Smooth muscle cell (in vitro differentiated cells): ENCODE measurements at regions not wholly inside any gene's neighbourhood (a gene's known extent, or its start where the extent isn't known, plus 50 kb on each side); places are given as distances from the start of the nearest gene placed in this dataset.

Experiments used
- DNase-seq: peaks from one replicate; lab custom pipeline; 2025; ENCODE audit not compliant: unreplicated experiment; lab: John Stamatoyannopoulos, UW
- H2AFZ ChIP-seq: fragments of 200-600 bp; sonication (generic); 2 replicates; pipeline ENCODE4 v1.6.0; 2016; ENCODE audit warnings: antibody characterized with exemption, low read depth, mild to moderate bottlenecking
- H3F3A ChIP-seq: fragments of 200-600 bp; sonication (generic); 2 replicates; pipeline ENCODE4 v1.6.0; 2017; ENCODE audit warnings: antibody characterized with exemption, low read depth
- H3K27ac ChIP-seq: fragments of 200-600 bp; sonication (generic); 2 replicates; pipeline ENCODE4 v1.5.1; 2016; ENCODE audit warnings: low read depth, mild to moderate bottlenecking
- H3K27me3 ChIP-seq: fragments of 200-600 bp; sonication (generic); 2 replicates; pipeline ENCODE4 v1.6.1; 2016; ENCODE audit warnings: low read depth, mild to moderate bottlenecking
- H3K36me3 ChIP-seq: fragments of 200-600 bp; sonication (generic); 2 replicates; pipeline ENCODE4 v1.5.1; 2016; ENCODE audit warnings: low read depth
- H3K4me1 ChIP-seq: fragments of 200-600 bp; sonication (generic); 2 replicates; pipeline ENCODE4 v1.5.1; 2016; ENCODE audit warnings: low read depth
- H3K4me2 ChIP-seq: fragments of 200-600 bp; sonication (generic); 2 replicates; pipeline ENCODE4 v1.6.0; 2016; ENCODE audit warnings: mild to moderate bottlenecking
- H3K4me3 ChIP-seq: fragments of 200-600 bp; sonication (generic); 2 replicates; pipeline ENCODE4 v1.5.1; 2016; ENCODE audit warnings: mild to moderate bottlenecking
- H3K79me2 ChIP-seq: fragments of 200-600 bp; sonication (generic); 2 replicates; pipeline ENCODE4 v1.6.0; 2016; ENCODE audit warnings: low read depth, mild to moderate bottlenecking
- H3K9ac ChIP-seq: fragments of 200-600 bp; sonication (generic); 2 replicates; pipeline ENCODE4 v1.6.0; 2016; ENCODE audit warnings: low read depth
- H3K9me3 ChIP-seq: fragments of 200-600 bp; sonication (generic); replicated peaks from 2 replicates; pipeline ENCODE4 v1.5.1; 2016; ENCODE audit warnings: low read depth
- H4K20me1 ChIP-seq: fragments of 200-600 bp; sonication (generic); 2 replicates; pipeline ENCODE4 v1.6.0; 2016; ENCODE audit warnings: low read depth
- WGBS: methylation state at CpG from one replicate; pipeline ENCODE4 v1.1.7; 2016; ENCODE audit warnings: low lambda C conversion rate; 5-methylcytosine and 5-hydroxymethylcytosine counted together
- TF ChIP-seq, protein P1 (sequence below): fragments of 200-600 bp; sonication (generic); IDR thresholded peaks from 2 replicates; pipeline ENCODE4 v1.5.1; 2017; ENCODE audit warnings: borderline replicate concordance, mild to moderate bottlenecking, antibody characterized with exemption; ENCODE audit not compliant: insufficient read depth, poor library complexity, severe bottlenecking

DNA sequence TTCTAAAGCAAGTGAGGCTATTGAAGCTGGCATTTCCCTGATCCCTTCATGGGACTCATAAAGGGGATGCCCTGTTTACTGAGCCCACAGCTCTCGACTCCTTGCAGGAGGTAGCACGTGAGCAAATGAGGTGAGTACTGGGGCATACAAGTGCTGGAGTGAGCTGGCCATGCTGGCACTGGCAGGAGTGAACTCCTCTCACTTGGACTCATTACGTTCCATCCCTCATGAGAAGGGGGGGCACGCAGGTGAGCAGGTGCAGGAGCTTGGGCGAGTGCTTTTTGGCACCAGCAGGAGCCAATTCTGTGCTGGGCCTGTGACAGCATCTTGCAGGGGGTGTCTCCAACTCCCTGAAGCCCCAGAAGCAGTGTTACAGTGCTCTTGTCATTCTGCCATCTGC is 337.1 kb upstream of the CA10 start:
- H3K4me2 ChIP-seq = no peak overlapping the region
- H3K4me1 ChIP-seq = no peaks in the 10 kb centered on the region
- no peaks in the 10 kb centered on the region for H3K79me2 ChIP-seq
- no peaks in the 10 kb centered on the region for H4K20me1 ChIP-seq
- WGBS = 86% methylated on average over 5 of the region's 5 CpGs
- no peaks in the 10 kb centered on the region for H3K9me3 ChIP-seq
- H3K27ac ChIP-seq = no peak overlapping the region
- no peak overlapping the region for H3K9ac ChIP-seq
- H3F3A ChIP-seq = no peaks in the 10 kb centered on the region
- no peak overlapping the region for H2AFZ ChIP-seq
- no peaks in the 10 kb centered on the region for H3K36me3 ChIP-seq
- TF ChIP-seq, protein P1, sequence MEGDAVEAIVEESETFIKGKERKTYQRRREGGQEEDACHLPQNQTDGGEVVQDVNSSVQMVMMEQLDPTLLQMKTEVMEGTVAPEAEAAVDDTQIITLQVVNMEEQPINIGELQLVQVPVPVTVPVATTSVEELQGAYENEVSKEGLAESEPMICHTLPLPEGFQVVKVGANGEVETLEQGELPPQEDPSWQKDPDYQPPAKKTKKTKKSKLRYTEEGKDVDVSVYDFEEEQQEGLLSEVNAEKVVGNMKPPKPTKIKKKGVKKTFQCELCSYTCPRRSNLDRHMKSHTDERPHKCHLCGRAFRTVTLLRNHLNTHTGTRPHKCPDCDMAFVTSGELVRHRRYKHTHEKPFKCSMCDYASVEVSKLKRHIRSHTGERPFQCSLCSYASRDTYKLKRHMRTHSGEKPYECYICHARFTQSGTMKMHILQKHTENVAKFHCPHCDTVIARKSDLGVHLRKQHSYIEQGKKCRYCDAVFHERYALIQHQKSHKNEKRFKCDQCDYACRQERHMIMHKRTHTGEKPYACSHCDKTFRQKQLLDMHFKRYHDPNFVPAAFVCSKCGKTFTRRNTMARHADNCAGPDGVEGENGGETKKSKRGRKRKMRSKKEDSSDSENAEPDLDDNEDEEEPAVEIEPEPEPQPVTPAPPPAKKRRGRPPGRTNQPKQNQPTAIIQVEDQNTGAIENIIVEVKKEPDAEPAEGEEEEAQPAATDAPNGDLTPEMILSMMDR = no peak
- no peak overlapping the region for H3K4me3 ChIP-seq
- DNase-seq = no peak
- H3K27me3 ChIP-seq = no peaks in the 10 kb centered on the region

DNA sequence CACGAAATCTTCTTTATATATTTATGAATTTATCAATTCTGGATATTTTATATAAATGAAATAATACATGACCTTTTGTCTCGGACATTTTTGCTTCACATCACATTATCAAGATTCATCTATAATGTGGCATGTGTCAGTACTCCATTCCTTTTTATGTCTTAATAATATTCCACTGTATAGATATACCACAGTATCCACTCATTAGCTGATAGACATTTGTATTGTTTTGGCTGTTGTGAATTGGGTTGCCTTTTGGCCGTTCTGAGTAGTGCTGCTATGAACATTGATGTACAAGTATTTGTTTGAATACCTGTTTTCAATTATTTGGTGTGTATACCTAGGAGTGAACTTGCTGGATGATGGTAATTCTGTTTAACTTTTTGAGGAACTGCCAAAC is 323.8 kb upstream of the CA10 start:
- no peak overlapping the region for H3K27ac ChIP-seq
- no peak overlapping the region for H3K4me3 ChIP-seq
- DNase-seq = no peak
- H4K20me1 ChIP-seq = no peaks in the 10 kb centered on the region
- H3K4me2 ChIP-seq = no peak overlapping the region
- no peak overlapping the region for H3K9ac ChIP-seq
- no peaks in the 10 kb centered on the region for H3K4me1 ChIP-seq
- H3K9me3 ChIP-seq = no peaks in the 10 kb centered on the region
- H3K27me3 ChIP-seq = no peaks in the 10 kb centered on the region
- no peaks in the 10 kb centered on the region for H3F3A ChIP-seq
- TF ChIP-seq, protein P1 = no peak
- H2AFZ ChIP-seq = no peak overlapping the region
- no peaks in the 10 kb centered on the region for H3K36me3 ChIP-seq
- WGBS = 72% methylated on average over 3 of the region's 3 CpGs
- H3K79me2 ChIP-seq = no peaks in the 10 kb centered on the region

DNA sequence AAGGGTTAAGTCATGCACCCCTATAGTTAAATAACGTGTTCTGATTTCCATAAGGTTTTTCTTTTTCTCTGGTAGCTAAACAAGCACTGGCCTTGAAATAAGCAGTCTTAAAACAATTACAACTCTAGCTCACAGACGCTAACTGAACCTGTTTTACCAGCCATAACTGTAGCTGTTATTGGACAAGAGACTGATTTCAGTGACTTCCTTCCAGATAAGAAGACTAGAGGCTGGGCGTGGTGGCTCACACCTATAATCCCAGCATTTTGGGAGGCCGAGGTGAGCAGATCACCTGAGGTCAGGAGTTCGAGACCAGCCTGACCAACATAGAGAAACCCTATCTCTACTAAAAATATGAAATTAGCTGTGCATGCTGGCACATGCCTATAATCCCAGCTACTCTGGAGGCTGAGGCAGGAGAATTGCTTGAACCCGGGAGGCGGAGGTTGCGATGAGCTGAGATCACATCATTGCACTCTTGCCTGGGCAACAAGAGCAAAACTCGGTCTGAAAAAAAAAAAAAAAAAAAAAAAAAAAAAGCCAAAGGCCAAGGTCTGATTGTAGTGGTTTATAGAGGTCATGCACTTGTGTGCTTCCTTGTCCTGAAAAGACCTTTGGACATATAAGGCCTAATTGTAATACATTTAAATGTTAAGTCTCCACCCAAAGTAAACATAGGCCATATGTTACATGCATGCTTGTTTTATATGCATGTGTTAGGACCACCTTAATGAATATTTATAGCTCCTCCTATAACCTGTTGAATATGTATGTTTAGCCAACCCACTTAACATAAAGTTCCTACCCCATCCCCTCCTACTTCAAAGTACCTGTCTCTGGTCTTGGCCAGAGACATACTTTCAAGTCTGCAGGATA is 319.5 kb upstream of the CA10 start:
- no peak overlapping the region for H3K4me2 ChIP-seq
- DNase-seq = no peak
- H4K20me1 ChIP-seq = no peaks in the 10 kb centered on the region
- H3K27ac ChIP-seq = no peak overlapping the region
- H3K9ac ChIP-seq = no peak overlapping the region
- no peaks in the 10 kb centered on the region for H3K9me3 ChIP-seq
- TF ChIP-seq, protein P1 = no peak
- H3K4me3 ChIP-seq = no peak overlapping the region
- no peaks in the 10 kb centered on the region for H3F3A ChIP-seq
- WGBS = 81% methylated on average over 9 of the region's 9 CpGs
- H3K4me1 ChIP-seq = no peaks in the 10 kb centered on the region
- H2AFZ ChIP-seq = no peak overlapping the region
- no peaks in the 10 kb centered on the region for H3K79me2 ChIP-seq
- H3K27me3 ChIP-seq = no peaks in the 10 kb centered on the region
- H3K36me3 ChIP-seq = no peaks in the 10 kb centered on the region

DNA sequence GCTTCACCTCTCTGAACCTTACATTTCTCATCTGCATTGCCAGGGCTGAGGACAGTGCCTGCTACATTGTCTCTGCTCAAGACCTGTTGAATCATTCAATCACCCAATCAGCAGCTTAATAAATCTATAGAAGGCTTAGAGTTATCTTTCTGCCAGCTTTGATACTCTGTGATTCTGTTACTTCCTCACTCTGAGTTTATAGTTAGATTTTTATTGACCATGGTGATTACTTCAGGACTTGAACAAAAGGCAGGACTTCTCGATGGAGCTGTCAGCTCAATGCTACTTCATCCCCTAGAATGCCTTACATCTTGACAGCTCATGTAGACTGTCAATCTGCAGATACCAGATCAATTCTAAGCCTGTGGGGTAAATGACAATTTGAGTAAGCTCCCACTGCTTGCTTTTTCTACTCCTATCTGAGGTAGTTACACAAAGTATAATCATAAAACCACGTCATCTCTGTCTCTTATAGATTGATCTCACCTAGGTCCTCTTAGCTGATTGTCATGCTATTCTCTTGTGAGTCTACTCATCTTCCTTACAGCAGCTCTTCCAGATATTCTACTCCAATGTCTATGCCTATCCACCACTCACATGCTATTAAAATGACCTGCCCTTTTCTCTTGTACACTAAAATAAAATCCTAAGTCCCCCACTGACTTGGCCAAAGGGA is 318.3 kb upstream of the CA10 start:
- no peak overlapping the region for H2AFZ ChIP-seq
- no peak overlapping the region for H3K9ac ChIP-seq
- no peaks in the 10 kb centered on the region for H3K4me1 ChIP-seq
- 83% methylated on average over 2 of the region's 2 CpGs for WGBS
- no peaks in the 10 kb centered on the region for H3F3A ChIP-seq
- no peaks in the 10 kb centered on the region for H3K79me2 ChIP-seq
- TF ChIP-seq, protein P1 = no peak
- no peak overlapping the region for H3K4me3 ChIP-seq
- H3K9me3 ChIP-seq = no peaks in the 10 kb centered on the region
- no peak for DNase-seq
- H3K27ac ChIP-seq = no peak overlapping the region
- H4K20me1 ChIP-seq = no peaks in the 10 kb centered on the region
- no peaks in the 10 kb centered on the region for H3K27me3 ChIP-seq
- H3K36me3 ChIP-seq = no peaks in the 10 kb centered on the region
- H3K4me2 ChIP-seq = no peak overlapping the region
